PC-3 (cell line): ENCODE measurements at regions not wholly inside any gene's neighbourhood (a gene's known extent, or its start where the extent isn't known, plus 50 kb on each side); places are given as distances from the start of the nearest gene placed in this dataset.

Source experiments
- CTCF ChIP-seq: fragments of 300-600 bp; sonication (generic); conservative IDR thresholded peaks from 2 replicates; pipeline ENCODE4 v1.5.1; 2017; ENCODE audit warnings: antibody characterized with exemption, low read depth, mild to moderate bottlenecking, low read length
- EZH2 ChIP-seq: fragments of 300-600 bp; sonication (generic); IDR thresholded peaks from one replicate; pipeline ENCODE4 v1.6.1; 2017; ENCODE audit warnings: antibody characterized with exemption, mild to moderate bottlenecking, low read length; ENCODE audit not compliant: unreplicated experiment
- EZH2phosphoT487 ChIP-seq: fragments of 300-600 bp; sonication (generic); IDR thresholded peaks from 2 replicates; pipeline ENCODE4 v1.6.1; 2018; ENCODE audit warnings: mild to moderate bottlenecking, antibody characterized with exemption, low read length, borderline replicate concordance

GRCh38 chr1:29948581-29948980 lies 712.3 kb downstream of the PTPRU start:
- TF ChIP-seq CTCF: no peak
- no peak for TF ChIP-seq EZH2
- TF ChIP-seq EZH2phosphoT487: no peak
